Central memory CD4-positive, alpha-beta T cell (primary cell): ENCODE measurements at regions not wholly inside any gene's neighbourhood (a gene's known extent, or its start where the extent isn't known, plus 50 kb on each side); places are given as distances from the start of the nearest gene placed in this dataset.
"Not testable (repeated sequence)": the region's sequence is repeated elsewhere in the genome, so short reads cannot be mapped to it uniquely, and the experiment has no call there.

Experiments used
- DNase-seq: peaks from one replicate; pipeline ENCODE4 v3.0.0; 2022

DNA sequence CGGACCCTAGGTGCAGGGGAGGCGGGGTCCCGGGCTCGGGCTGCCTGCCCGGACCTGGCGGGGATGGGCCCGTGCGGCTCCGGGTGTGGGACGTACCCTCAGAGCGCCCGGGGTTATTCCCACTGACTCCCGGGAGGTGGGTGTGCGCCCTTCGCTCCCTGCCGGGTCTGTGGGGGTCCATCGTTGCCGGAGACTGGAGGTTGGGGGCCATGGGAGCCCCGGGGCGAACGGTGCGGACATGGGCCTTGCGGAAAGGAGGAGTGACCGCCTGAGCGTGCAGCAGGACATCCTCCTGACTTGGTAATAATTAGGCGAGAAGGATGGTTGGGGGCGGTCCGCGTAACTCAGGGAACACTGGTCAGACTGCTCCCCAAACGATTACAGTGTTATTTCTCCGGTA lies 552.7 kb downstream of the TUBA3C start:
- not testable (repeated sequence) for DNase-seq

DNA sequence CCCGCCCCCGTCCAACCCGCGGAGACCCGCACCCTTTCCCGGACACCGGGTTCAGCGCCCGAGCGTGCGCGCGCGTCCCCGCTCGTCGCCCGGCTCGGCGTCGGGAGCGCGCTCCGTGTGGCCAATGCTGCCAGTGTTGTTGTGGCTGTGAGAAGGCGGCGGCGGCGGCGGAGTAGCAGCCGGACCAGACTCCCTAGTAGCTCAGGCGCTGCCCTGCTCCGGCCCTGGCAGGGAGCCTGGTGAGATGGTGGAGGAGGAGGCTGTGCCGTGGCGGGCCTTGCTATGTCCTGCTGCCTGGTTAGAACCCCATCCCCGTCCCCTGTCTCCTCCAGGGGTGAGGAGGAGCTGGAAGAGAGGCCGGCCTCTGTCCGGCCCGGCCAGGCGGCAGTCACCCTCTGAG lies 553.2 kb downstream of the TUBA3C start:
- no peak for DNase-seq

DNA sequence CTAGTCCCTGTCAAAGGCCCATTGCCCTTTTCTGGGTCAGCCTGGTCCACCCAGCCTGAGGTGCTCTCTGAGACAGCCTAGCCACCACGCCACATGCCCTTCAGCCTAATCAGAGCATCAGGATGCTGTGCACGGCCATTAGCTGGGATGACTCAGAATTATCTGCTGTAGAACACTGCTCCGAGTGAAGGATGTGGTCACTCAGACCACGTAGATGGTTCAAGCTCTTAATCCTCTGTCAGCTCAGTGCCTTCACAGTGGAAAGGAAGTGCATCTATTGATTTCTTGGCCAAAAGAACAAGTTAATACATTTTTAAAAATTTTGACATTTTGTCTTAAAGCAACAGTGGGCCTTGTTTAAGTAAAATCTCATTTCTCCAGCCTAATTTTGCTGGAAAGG lies 557.6 kb downstream of the TUBA3C start:
- DNase-seq = not testable (repeated sequence)

- not testable (repeated sequence) for DNase-seq
These were observed 563.2 kb downstream of the TUBA3C start for GRCh38 chr13:18618442-18618841.

- DNase-seq = not testable (repeated sequence)
These were observed 571.1 kb downstream of the TUBA3C start for GRCh38 chr13:18610476-18610875.

GRCh38 chr13:18609371-18609770 lies 572.3 kb downstream of the TUBA3C start:
- not testable (repeated sequence) for DNase-seq

DNA sequence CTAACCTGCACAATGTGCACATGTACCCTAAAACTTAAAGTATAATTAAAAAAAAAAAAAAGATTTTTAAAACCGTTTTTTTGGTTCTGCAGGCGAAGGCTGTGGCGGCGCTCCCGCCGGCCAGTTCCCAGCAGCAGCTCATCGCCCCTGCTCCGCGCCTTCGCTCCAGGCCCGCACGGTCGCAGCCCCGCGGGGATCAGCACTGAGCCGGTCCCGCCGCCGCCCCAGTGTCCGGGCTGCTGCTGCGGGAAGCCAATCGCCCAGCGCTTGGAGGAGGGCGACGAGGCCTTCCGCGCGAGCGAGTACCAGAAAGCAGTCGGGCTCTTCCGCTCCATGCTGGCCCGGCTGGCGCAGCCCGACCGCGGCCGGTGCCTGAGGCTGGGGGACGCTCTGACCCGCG lies 572.8 kb downstream of the TUBA3C start:
- DNase-seq = not testable (repeated sequence)

- DNase-seq = not testable (repeated sequence)
These were observed 581.3 kb downstream of the TUBA3C start for GRCh38 chr13:18600366-18600765.

- DNase-seq = peak; percentile 6
These were observed 581.8 kb downstream of the TUBA3C start for GRCh38 chr13:18599791-18600211.

DNA sequence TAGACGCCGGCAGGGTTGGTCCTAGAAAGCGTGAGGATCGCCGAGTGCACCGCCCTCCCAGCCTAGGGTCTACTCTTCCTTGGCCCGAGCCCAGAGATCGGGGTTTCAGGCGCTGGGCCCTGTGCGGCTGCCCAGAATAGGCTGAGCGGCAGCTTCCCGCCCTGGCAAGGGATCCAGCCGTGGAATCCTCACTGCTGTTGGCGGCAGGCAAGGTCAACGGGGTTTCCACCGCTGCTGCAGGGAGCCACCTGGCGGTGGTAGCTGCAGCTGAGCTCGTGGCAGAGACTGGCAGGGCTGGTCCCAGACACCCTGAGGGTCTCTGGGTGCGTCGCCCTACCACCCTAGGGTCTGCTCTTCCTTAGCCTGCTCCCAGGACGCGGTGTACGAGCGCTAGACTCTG lies 583.1 kb downstream of the TUBA3C start:
- DNase-seq = not testable (repeated sequence)

GRCh38 chr13:18597940-18598339 lies 583.7 kb downstream of the TUBA3C start:
- DNase-seq = not testable (repeated sequence)

DNA sequence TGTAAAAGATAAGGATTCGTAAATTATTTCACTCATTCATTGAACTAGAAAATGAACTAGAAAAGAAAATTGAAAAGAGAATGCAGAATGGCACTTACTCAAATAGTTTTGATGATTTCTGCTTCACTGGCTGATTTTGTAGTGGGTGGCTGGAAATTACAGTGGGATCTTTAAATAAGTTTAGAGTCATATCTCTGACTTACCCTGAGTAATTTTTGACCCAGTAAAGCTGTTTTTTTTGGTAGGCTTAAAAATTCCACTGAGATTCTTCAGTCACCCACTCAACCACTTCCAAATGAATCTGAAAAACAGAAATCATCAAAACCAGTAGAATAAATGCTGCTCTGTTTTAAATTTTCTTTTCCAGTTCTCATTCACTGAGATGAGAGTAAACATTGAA lies 604.5 kb downstream of the TUBA3C start:
- not testable (repeated sequence) for DNase-seq

DNA sequence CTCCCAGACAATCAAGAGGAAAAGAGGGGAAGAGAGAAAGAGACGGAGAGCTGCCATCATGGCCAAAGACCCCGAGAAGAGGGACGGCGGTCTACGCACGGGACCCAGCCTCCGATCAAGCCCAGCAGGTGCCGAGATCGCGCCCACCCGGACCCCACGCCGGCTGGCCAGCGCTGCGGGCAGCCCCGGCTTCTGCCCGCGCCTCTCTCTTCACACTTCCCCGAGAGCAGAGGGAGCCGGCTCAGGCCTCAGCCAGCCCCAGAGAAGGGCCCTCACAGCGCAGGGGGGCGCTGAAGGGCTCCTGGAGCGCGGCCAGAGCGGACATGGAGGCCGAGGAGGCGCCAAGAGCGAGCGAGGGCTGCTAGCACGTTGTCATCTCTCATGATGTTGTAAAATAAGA lies 613.7 kb downstream of the TUBA3C start:
- not testable (repeated sequence) for DNase-seq
